OCI-M1 (cell line): ENCODE measurements at regions not wholly inside any gene's neighbourhood (a gene's known extent, or its start where the extent isn't known, plus 50 kb on each side); places are given as distances from the start of the nearest gene placed in this dataset.
"Not testable (repeated sequence)": the region's sequence is repeated elsewhere in the genome, so short reads cannot be mapped to it uniquely, and the experiment has no call there.

ENCODE experiments used
- DNase-seq: peaks from one replicate; lab custom pipeline; 2025; lab: John Stamatoyannopoulos, UW

GRCh38 chr17:30586818-30587595, 109.8 kb downstream of the GOSR1 start:
- DNase-seq = no peak

- peak; percentile 24 for DNase-seq
These were observed 107.6 kb downstream of the GOSR1 start for GRCh38 chr17:30584810-30585209.

GRCh38 chr17:30580916-30581315, 103.7 kb downstream of the GOSR1 start:
- no peak for DNase-seq

- DNase-seq = no peak
These were observed 102.6 kb downstream of the GOSR1 start for GRCh38 chr17:30579610-30580315.

GRCh38 chr17:30578015-30578717, 101.0 kb downstream of the GOSR1 start:
- not testable (repeated sequence) for DNase-seq
